RKO (cell line): ENCODE measurements at regions not wholly inside any gene's neighbourhood (a gene's known extent, or its start where the extent isn't known, plus 50 kb on each side); places are given as distances from the start of the nearest gene placed in this dataset.
"Not testable (repeated sequence)": the region's sequence is repeated elsewhere in the genome, so short reads cannot be mapped to it uniquely, and the experiment has no call there.

Experiments used
- DNase-seq: peaks from one replicate; pipeline ENCODE4 v3.0.0-alpha.2; 2016; ENCODE audit warnings: low spot score

- DNase-seq = not testable (repeated sequence)
Measured at GRCh38 chr4:52157071-52157470, 106.0 kb downstream of the SPATA18 start.

- DNase-seq = no peak
Measured at GRCh38 chr4:52157641-52158316, 106.7 kb downstream of the SPATA18 start.

GRCh38 chr4:52160859-52161258, 109.8 kb downstream of the SPATA18 start:
- DNase-seq = no peak

GRCh38 chr4:52164116-52164515, 113.0 kb downstream of the SPATA18 start:
- DNase-seq = no peak

- no peak for DNase-seq
Measured at GRCh38 chr4:52172166-52172565, 121.1 kb downstream of the SPATA18 start.

- no peak for DNase-seq
Measured at GRCh38 chr4:52173470-52174045, 122.5 kb downstream of the SPATA18 start.

DNA sequence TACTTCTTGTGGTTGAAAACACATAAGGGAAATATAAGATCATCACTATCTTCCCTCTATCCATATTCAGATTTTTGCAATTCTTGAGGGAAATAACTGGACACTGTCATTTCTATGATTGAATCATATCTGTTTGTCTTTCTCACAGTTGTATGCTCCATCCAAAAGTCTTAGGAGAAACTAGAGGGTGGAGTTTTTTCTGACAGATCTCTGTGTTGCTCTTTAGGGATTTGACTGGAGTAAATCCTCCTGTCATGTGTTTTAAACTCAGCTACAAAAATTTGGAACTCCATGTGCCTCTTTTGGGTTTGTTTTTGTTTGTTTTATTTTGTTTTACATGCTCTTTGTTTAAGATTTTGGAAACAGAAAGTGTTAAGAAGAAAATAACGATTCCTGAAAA, 136.5 kb downstream of the SPATA18 start:
- DNase-seq = no peak

DNA sequence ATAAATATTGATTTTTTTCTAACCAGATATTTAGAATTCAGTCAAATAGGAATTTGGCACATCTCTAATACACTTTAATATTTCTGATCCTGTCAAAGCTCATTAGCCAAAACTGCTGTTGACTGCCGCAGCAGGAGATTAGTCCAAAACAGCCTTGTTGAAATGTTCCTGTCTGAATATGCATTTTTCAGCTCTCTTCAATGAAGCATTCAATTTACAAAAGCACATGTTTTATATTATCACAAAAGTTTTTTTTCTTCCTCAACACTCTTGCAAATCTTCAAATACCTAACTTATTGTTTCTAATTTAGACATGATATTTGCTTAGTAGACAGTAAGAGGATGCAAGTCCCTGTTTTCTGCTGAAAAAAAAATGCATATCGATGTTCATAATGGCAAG, 140.9 kb downstream of the SPATA18 start:
- no peak for DNase-seq

- no peak for DNase-seq
Measured at GRCh38 chr4:52192721-52193135, 141.6 kb downstream of the SPATA18 start.

DNA sequence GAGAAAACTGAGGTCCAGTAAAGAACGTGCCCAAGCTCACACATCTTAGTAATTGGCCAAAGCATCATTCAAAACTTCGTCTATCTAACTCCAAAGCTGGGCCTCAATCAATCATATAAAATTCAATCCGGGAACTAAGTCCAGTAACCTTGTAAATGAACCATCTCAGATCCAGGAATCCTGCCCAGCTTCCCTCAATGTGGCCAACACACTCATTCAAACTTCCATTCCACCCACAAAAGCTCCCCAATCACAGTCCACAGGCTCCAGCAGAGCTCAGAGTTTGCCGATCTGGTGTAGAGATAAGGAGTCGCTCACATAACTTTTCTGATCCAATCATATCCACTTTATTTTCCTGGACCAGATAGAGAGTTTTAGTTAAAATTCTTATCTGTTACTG, 144.8 kb downstream of the SPATA18 start:
- no peak for DNase-seq

DNA sequence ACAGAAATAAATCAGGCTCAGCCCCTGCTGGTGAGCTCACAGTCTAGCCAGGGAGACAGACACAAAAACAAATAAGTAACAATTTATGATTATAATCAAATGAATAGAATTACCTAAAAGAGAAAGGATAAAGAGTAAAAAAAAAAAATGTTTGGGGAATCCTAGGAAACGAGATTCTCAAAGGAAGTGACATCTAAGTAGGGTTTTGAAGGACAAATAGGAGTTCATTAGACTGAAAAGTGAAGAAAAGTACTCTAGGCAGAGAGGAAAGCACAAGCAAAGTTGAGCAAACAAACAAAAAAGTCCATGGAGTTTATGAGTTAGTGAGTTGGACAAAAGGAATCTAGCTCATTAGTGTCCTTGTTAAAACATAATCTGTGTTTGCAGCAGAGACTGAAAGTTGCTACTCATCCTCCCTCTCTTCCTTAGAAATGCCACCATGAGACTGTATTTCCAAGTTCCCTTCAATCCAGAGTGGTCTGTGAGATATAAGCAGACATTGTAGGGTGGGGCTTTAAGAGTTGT, 145.6 kb downstream of the SPATA18 start:
- no peak for DNase-seq

DNA sequence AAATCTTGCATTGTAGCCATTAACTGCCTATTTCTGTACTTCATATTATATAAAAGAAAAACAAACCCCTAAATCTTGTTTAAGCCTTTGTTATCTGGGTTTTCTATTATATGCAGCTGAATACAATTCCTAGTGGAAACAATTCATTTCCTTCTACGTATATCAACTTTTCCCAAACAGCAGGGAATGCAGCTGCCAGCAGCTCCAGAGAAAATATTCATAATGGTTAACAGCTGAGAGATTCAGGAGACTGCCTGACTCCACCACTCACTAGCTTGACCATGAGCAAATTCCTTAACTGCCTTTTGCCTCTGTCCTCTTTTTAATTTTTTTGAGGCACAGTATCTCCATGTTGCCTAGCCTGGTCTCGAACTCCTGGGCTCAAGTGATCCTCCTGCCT, 146.2 kb downstream of the SPATA18 start:
- DNase-seq = no peak

GRCh38 chr4:52198294-52198693, 147.2 kb downstream of the SPATA18 start:
- DNase-seq = no peak

GRCh38 chr4:52199574-52200338, 148.7 kb downstream of the SPATA18 start:
- peak; percentile 22 for DNase-seq

DNA sequence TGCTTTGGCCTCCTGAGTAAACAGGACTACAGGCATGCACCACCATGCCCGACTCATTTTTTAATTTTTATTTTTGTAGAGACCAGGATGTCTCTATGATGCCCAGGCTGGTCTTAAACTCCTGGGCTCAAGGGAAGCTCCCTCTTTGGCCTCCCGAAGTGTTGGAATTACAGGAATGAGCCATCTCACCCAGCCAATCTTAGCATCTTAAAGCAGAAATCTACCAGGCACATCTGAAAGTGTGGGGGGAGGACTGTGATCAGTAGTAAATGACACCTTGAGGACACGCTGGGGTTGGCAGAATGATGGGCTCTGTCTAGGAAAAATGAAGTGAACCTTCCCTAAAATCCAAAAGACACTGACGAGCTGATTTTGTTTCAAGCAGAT, 149.2 kb downstream of the SPATA18 start:
- no peak for DNase-seq

GRCh38 chr4:52201715-52202114, 150.6 kb downstream of the SPATA18 start:
- DNase-seq = no peak

GRCh38 chr4:52202251-52202779, 151.2 kb downstream of the SPATA18 start:
- no peak for DNase-seq

DNA sequence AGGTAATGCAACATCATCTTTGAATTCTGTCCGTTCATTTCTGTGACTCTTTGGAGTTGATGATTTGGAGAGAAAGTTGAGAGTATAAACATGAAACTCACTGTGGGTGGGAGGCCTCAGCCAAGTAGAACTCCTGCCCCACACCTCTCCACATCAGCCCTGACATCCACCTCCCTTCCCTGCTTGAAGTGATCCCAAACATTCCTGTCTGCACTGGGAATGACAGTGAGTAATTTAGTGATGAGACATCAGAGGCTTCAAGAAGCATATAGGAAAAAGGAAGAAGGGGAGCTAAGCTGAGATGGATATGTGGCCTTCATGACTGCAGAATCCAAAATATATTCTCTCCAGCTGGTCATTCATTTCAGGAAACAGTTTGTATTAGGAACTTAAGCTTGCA, 151.8 kb downstream of the SPATA18 start:
- no peak for DNase-seq

- DNase-seq = no peak
Measured at GRCh38 chr4:52203351-52203750, 152.2 kb downstream of the SPATA18 start.

DNA sequence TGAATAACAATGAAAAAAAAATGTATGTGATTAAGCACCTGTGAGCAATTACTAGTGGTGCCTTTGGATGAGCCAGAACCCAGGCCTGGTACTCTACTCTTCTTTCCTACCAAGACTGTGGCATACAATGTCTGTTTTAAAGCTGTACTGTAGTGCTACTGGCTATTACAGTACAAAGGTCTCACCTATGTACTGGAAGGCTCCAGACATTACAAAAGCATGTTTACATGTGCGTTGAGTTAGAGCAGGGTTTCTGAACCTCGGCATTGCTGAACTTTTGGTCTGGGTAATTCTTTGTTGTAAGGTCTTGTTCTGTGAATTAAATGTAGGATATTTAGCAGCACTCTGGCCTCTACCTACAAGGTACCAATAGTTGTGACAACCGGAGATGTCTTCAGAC, 153.8 kb downstream of the SPATA18 start:
- no peak for DNase-seq

GRCh38 chr4:52207146-52207545, 156.0 kb downstream of the SPATA18 start:
- DNase-seq = not testable (repeated sequence)

- no peak for DNase-seq
Measured at GRCh38 chr4:52212702-52213101, 161.6 kb downstream of the SPATA18 start.

DNA sequence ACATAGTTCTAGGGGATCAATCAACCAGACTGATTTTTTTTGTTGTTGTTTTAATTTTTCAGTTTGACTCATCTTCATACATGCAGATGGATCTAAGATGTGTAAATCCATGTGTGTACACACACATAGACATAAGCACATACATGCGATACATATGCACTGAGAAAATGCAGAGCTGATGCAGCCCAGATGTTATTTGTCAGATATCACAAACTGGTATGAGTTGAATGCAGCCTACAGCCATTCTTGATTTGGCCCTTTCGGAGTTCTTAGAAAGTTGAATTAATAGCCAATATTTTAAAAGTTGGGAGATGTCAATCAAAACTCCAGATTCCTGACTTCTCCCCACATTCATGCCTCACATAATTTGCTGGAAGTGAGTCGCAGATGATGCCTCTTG, 180.4 kb downstream of the SPATA18 start:
- DNase-seq = no peak
